ENCODE measurements at regions not wholly inside any gene's neighbourhood (a gene's known extent, or its start where the extent isn't known, plus 50 kb on each side); places are given as distances from the start of the nearest gene placed in this dataset.

DNA sequence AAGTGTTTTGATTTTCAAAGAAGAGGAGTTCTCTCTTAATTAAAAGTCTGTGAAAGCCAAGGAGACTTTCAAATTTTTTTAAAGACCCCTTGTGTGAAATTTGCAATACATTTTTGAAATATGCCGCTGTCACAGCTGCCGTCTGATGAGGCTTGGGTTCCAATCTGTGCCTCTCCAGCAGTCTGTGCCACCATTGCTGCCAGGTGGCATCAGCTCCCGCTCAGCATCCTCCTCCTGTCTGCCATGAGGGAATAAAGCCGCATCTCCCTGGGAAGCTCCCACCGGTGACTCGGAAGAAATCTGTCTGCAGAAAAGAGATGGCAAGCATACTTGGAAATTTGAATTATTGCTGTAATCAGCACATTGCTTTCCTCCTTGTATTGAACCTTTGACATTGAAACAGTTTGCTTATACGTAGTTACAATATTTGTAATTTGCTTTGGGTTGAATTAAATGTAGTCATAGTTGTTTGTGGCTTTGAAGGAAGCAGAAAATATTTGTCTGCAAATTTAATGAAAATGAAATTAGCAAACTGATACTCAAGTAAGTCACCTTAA is 145.7 kb upstream of the SNX2 start:
- no peak for TF ChIP-seq CTCF (IDR thresholded peaks at IDR 0.05; ENCODE audit: low read depth, low read length)
- Histone ChIP-seq H3K4me1 (ENCODE audit: low read depth) (no peaks in the 10 kb centered on the region), H3K4me3 (no peak overlapping the region), H3K27ac (no peak overlapping the region), H3K36me3 (no peaks in the 10 kb centered on the region), H3K27me3 (no peaks in the 10 kb centered on the region), H3K9me3 (ENCODE audit: low read depth) (no peaks in the 10 kb centered on the region)
- no peak for DNase-seq (ENCODE audit: low read depth in 1 of 2, low spot score in 1 of 2)

DNA sequence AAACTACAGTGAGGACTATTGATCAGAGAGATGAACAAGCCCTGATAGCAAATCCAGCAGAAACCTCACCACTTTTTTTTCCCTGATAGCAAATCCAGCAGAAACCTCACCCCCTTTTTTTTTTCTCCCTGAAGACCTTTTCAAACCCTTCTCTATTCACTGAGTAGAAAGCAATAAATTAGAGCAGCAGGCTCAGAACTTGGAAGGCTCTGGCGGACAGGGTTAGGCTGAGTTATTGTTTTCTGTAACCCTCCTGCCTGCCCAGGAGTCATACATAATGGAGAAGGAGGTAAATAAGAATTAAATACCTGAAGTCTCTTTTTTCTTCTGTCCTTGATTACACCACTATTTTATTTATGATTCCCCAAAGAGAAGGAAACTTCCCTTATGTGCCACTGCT is 136.3 kb upstream of the SNX2 start:
- no peak for TF ChIP-seq CTCF (IDR thresholded peaks at IDR 0.05; ENCODE audit: low read depth, low read length)
- Histone ChIP-seq H3K27ac (no peak overlapping the region), H3K27me3 (no peaks in the 10 kb centered on the region), H3K4me1 (ENCODE audit: low read depth) (no peaks in the 10 kb centered on the region), H3K9me3 (ENCODE audit: low read depth) (no peaks in the 10 kb centered on the region), H3K36me3 (no peaks in the 10 kb centered on the region), H3K4me3 (no peak overlapping the region)
- DNase-seq (ENCODE audit: low read depth in 1 of 2, low spot score in 1 of 2), result no peak

GRCh38 chr5:122639033-122639432 is 135.8 kb upstream of the SNX2 start:
- no peaks in the 10 kb centered on the region for H3K4me1 ChIP-seq (ENCODE audit: low read depth)
- TF ChIP-seq CTCF (IDR thresholded peaks at IDR 0.05; ENCODE audit: low read depth, low read length), result no peak
- H3K27ac ChIP-seq, result no peak overlapping the region
- no peak for DNase-seq (ENCODE audit: low read depth in 1 of 2, low spot score in 1 of 2)
- H3K9me3 ChIP-seq (ENCODE audit: low read depth), result no peaks in the 10 kb centered on the region
- no peak overlapping the region for H3K4me3 ChIP-seq
- H3K36me3 ChIP-seq, result no peaks in the 10 kb centered on the region
- no peaks in the 10 kb centered on the region for H3K27me3 ChIP-seq

GRCh38 chr5:122639864-122640263 is 135.0 kb upstream of the SNX2 start:
- DNase-seq (ENCODE audit: low read depth in 1 of 2, low spot score in 1 of 2), result no peak
- Histone ChIP-seq H3K9me3 (ENCODE audit: low read depth) (no peaks in the 10 kb centered on the region), H3K4me1 (ENCODE audit: low read depth) (no peaks in the 10 kb centered on the region), H3K4me3 (no peak overlapping the region), H3K27me3 (no peaks in the 10 kb centered on the region), H3K27ac (no peak overlapping the region), H3K36me3 (no peaks in the 10 kb centered on the region)
- TF ChIP-seq CTCF (IDR thresholded peaks at IDR 0.05; ENCODE audit: low read depth, low read length), result no peak

DNA sequence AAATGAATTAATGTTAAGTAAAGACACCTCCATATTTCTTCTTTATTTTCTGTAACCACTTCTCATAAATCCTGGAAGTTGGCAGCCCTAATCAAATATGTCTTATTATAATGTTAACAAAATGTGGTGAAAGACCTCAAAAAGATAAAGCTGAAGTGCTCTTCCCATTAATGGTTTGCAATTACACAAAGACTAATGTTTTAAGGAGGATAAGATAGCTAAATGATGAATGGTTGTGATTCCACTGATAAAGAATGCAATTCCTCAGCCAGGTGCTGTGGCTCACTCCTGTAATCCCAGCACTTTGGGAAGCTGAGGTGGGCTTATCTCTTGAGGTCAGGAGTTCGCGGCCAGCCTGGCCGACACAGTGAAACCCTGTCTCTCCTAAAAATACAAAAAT is 125.8 kb upstream of the SNX2 start:
- no peak for TF ChIP-seq CTCF (IDR thresholded peaks at IDR 0.05; ENCODE audit: low read depth, low read length)
- H3K27me3 ChIP-seq, result no peaks in the 10 kb centered on the region
- H3K4me1 ChIP-seq (ENCODE audit: low read depth), result no peaks in the 10 kb centered on the region
- no peak overlapping the region for H3K27ac ChIP-seq
- no peak overlapping the region for H3K4me3 ChIP-seq
- no peaks in the 10 kb centered on the region for H3K9me3 ChIP-seq (ENCODE audit: low read depth)
- no peak for DNase-seq (ENCODE audit: low read depth in 1 of 2, low spot score in 1 of 2)
- H3K36me3 ChIP-seq, result no peaks in the 10 kb centered on the region

All from cardiac muscle cell (in vitro differentiated cells and primary cell).